ENCODE measurements at regions not wholly inside any gene's neighbourhood (a gene's known extent, or its start where the extent isn't known, plus 50 kb on each side); places are given as distances from the start of the nearest gene placed in this dataset.

DNA sequence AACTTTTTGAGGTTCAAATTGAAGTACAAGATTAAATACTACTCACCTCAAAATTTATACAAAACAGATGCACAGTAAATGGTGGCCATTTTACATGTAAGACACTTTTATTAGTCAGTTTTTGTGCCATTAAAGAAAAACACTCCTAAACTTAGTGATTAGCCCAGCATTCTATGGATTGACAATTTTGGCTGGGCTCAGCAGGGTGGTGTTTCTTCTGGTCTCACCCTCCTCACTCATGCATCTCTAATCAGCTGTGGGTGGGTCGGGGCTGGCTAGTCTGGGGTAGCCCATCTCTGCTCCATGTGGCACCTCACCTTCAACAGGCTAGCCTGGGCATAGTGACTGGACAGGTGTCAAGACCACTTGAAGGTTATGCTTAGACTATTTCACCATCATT is 71.6 kb upstream of the BTBD3 start:
- DNase-seq = no peak
- Histone ChIP-seq H3K27me3 (replicated peaks; ENCODE audit: insufficient read depth, low read length) (no peaks in the 10 kb centered on the region), H3K9ac (ENCODE audit: low read length) (no peak overlapping the region), H3K27ac (ENCODE audit: low read length) (no peak overlapping the region), H2AFZ (ENCODE audit: low read length) (no peak overlapping the region), H3K9me2 (replicated peaks; ENCODE audit: insufficient read depth, low read length) (no peaks in the 10 kb centered on the region), H3K4me2 (ENCODE audit: low read depth, low read length) (no peak overlapping the region), H3F3A (ENCODE audit: insufficient read depth, low read length) (no peaks in the 10 kb centered on the region), H3K36me3 (replicated peaks; ENCODE audit: insufficient read depth, low read length) (no peaks in the 10 kb centered on the region), H3K4me1 (ENCODE audit: low read length) (no peaks in the 10 kb centered on the region), H4K20me1 (ENCODE audit: insufficient read depth, low read length) (no peaks in the 10 kb centered on the region), H3K9me3 (replicated peaks; ENCODE audit: insufficient read depth, low read length) (no peaks in the 10 kb centered on the region), H3K4me3 (ENCODE audit: low read length) (no peak overlapping the region), H3K79me2 (ENCODE audit: low read length) (no peaks in the 10 kb centered on the region)
- TF ChIP-seq, protein P1, sequence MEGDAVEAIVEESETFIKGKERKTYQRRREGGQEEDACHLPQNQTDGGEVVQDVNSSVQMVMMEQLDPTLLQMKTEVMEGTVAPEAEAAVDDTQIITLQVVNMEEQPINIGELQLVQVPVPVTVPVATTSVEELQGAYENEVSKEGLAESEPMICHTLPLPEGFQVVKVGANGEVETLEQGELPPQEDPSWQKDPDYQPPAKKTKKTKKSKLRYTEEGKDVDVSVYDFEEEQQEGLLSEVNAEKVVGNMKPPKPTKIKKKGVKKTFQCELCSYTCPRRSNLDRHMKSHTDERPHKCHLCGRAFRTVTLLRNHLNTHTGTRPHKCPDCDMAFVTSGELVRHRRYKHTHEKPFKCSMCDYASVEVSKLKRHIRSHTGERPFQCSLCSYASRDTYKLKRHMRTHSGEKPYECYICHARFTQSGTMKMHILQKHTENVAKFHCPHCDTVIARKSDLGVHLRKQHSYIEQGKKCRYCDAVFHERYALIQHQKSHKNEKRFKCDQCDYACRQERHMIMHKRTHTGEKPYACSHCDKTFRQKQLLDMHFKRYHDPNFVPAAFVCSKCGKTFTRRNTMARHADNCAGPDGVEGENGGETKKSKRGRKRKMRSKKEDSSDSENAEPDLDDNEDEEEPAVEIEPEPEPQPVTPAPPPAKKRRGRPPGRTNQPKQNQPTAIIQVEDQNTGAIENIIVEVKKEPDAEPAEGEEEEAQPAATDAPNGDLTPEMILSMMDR (IDR thresholded peaks at IDR 0.05; ENCODE audit: low read length) = no peak
- TF ChIP-seq EZH2phosphoT487 (IDR thresholded peaks at IDR 0.05; ENCODE audit: low read length) (no peak), EZH2 (optimal IDR thresholded peaks at IDR 0.05; ENCODE audit: low read depth, low read length) (no peak)

DNA sequence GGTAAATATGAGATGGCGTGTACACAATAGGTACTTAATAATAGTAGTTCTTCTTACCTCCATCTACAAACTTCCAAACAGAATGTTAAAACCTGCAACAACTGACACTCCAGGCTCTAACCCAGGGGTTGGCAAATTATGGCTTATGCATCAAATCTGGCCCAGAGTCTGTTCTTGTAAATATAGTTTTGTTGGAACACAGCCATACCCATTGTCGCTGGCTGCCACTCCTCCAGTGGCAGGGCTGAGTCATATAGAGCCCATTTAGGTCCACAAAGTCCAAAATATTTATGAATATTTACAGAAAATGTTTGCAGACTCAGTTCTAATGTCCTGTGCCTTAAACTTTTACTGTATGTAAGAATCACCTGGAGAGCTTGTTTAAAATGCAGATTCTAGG is 69.9 kb upstream of the BTBD3 start:
- Histone ChIP-seq H3K79me2 (ENCODE audit: low read length) (no peaks in the 10 kb centered on the region), H3K9ac (ENCODE audit: low read length) (no peak overlapping the region), H3K4me1 (ENCODE audit: low read length) (no peaks in the 10 kb centered on the region), H3K9me2 (replicated peaks; ENCODE audit: insufficient read depth, low read length) (no peaks in the 10 kb centered on the region), H3K4me2 (ENCODE audit: low read depth, low read length) (no peak overlapping the region), H4K20me1 (ENCODE audit: insufficient read depth, low read length) (no peaks in the 10 kb centered on the region), H3K9me3 (replicated peaks; ENCODE audit: insufficient read depth, low read length) (no peaks in the 10 kb centered on the region), H3F3A (ENCODE audit: insufficient read depth, low read length) (no peaks in the 10 kb centered on the region), H3K4me3 (ENCODE audit: low read length) (no peak overlapping the region), H3K27ac (ENCODE audit: low read length) (no peak overlapping the region), H2AFZ (ENCODE audit: low read length) (no peak overlapping the region), H3K27me3 (replicated peaks; ENCODE audit: insufficient read depth, low read length) (no peaks in the 10 kb centered on the region), H3K36me3 (replicated peaks; ENCODE audit: insufficient read depth, low read length) (no peaks in the 10 kb centered on the region)
- no peak for DNase-seq
- TF ChIP-seq, protein P1 (IDR thresholded peaks at IDR 0.05; ENCODE audit: low read length) = no peak
- no peak for TF ChIP-seq EZH2 (optimal IDR thresholded peaks at IDR 0.05; ENCODE audit: low read depth, low read length)
- no peak for TF ChIP-seq EZH2phosphoT487 (IDR thresholded peaks at IDR 0.05; ENCODE audit: low read length)

DNA sequence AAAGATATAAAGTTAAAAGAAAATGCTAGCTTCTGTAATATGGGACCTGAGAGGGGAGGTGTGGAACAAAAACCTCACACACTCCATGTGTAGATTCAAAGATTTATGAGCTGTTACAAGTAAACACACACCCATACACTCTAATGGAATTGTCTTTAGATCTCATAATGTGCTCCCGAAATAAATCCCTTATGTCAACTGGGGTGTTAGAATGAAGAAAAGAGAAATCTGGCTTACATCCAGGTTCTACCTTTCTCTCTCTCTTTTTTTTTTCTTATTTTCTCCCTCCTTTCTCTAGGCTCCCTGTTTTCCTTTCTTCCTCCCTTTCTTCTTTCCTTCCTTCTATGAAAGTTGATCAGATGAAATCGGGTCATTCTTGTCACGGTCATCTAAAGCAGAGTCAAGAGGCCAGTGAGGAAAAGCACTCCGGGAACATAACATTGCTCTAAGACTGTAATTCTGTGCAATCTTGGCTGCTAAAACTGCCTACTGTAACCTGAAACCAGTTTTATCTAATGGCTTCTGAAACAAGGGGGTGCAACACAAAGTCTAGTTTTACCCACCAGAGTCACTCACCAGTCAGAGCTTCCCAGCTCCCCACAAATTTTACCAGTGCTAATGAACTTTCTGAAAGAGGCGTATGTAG is 68.3 kb upstream of the BTBD3 start:
- Histone ChIP-seq H3K79me2 (ENCODE audit: low read length) (no peaks in the 10 kb centered on the region), H3K9me2 (replicated peaks; ENCODE audit: insufficient read depth, low read length) (no peaks in the 10 kb centered on the region), H3K4me2 (ENCODE audit: low read depth, low read length) (no peak overlapping the region), H4K20me1 (ENCODE audit: insufficient read depth, low read length) (no peaks in the 10 kb centered on the region), H3K4me1 (ENCODE audit: low read length) (no peaks in the 10 kb centered on the region), H3K9me3 (replicated peaks; ENCODE audit: insufficient read depth, low read length) (no peaks in the 10 kb centered on the region), H3F3A (ENCODE audit: insufficient read depth, low read length) (no peaks in the 10 kb centered on the region), H3K4me3 (ENCODE audit: low read length) (no peak overlapping the region), H3K27me3 (replicated peaks; ENCODE audit: insufficient read depth, low read length) (no peaks in the 10 kb centered on the region), H3K27ac (ENCODE audit: low read length) (no peak overlapping the region), H3K36me3 (replicated peaks; ENCODE audit: insufficient read depth, low read length) (no peaks in the 10 kb centered on the region), H2AFZ (ENCODE audit: low read length) (no peak overlapping the region), H3K9ac (ENCODE audit: low read length) (no peak overlapping the region)
- TF ChIP-seq, protein P1 (IDR thresholded peaks at IDR 0.05; ENCODE audit: low read length) = no peak
- TF ChIP-seq EZH2 (optimal IDR thresholded peaks at IDR 0.05; ENCODE audit: low read depth, low read length) = no peak
- no peak for TF ChIP-seq EZH2phosphoT487 (IDR thresholded peaks at IDR 0.05; ENCODE audit: low read length)
- DNase-seq = no peak
